Adrenal gland (tissue), 9 donors: ENCODE measurements at regions not wholly inside any gene's neighbourhood (a gene's known extent, or its start where the extent isn't known, plus 50 kb on each side); places are given as distances from the start of the nearest gene placed in this dataset.

Source experiments
- DNase-seq, 7 donors: peaks; one replicate each; pipeline ENCODE4 v3.0.0-alpha.2; 2019 to 2020
- H3K27ac ChIP-seq, 5 donors: fragments of 200-600 bp; sonication (generic) in 4 of 5; 1 replicate in 3 of 5; 2 replicates in 2 of 5; pipeline versions ENCODE4 v1.5.1 to v1.8.0; 2016 to 2020; ENCODE audit warnings: mild to moderate bottlenecking in 1 of 5
- H3K27me3 ChIP-seq: fragments of 200-600 bp; 2 replicates; pipeline ENCODE4 v1.8.0; 2021
- H3K36me3 ChIP-seq, 2 donors: fragments of 200-600 bp; replicated peaks in 1 of 2; 1 replicate in 1 of 2; 2 replicates in 1 of 2; pipeline versions ENCODE4 v1.5.1 to v1.8.0; 2018 to 2022
- H3K4me1 ChIP-seq, 2 donors: fragments of 200-600 bp; replicated peaks in 1 of 2; 1 replicate in 1 of 2; 2 replicates in 1 of 2; pipeline versions ENCODE4 v1.5.1 to v1.8.0; 2018 to 2021
- H3K4me3 ChIP-seq, 4 donors: fragments of 200-600 bp; sonication (generic) in 3 of 4; one replicate each; pipeline ENCODE4 v1.5.1; 2016 to 2018
- H3K9me3 ChIP-seq, 3 donors: fragments of 200-600 bp; sonication (generic) in 1 of 3; replicated peaks in 1 of 3; 1 replicate in 2 of 3; 2 replicates in 1 of 3; pipeline versions ENCODE4 v1.5.1 to v1.8.0; 2016 to 2021
- POLR2A ChIP-seq, 2 donors: fragments of 450-650 bp; IDR thresholded peaks; one replicate each; pipeline ENCODE4 v1.6.1; 2017; ENCODE audit warnings: antibody characterized with exemption in 2 of 2, mild to moderate bottlenecking in 2 of 2, moderate library complexity in 1 of 2
- WGBS, 4 donors: extraction: QIAGEN DNeasy Blood & Tissue Kit in 2 of 4; methylation state at CpG; one replicate each; pipeline versions ENCODE4 v1.1.5 to v1.1.7; 2013 to 2017; 5-methylcytosine and 5-hydroxymethylcytosine counted together
- intact Hi-C, 2 donors: fragments of 100-400 bp; cut with DNase I; formaldehyde crosslinking; loops; one replicate each; pipeline versions ENCODE4 v1.14.1 to v1.15.0; 2022 to 2023
- TF ChIP-seq, protein P1 (sequence below), 6 experiments: fragments of 450-650 bp in 4 of 6; fragments of 200-600 bp in 2 of 6; sonication (generic) in 1 of 6; IDR thresholded peaks; 1 replicate in 5 of 6; 2 replicates in 1 of 6; pipeline versions ENCODE4 v1.5.1 to v1.8.0; 2016 to 2021; ENCODE audit warnings: antibody characterized with exemption in 6 of 6, mild to moderate bottlenecking in 2 of 6, moderate library complexity in 1 of 6
- donor health status: healthy with polysubstance abuse.
- donor health status: Bipolar disorder and iron deficiency.
- donor health status: DM: yes; HTN: yes; CAD: no.
- donor health status: DM: no; HTN: no; CAD: no.
- donor health status: DM: no; HTN: no; CAD: no.

DNA sequence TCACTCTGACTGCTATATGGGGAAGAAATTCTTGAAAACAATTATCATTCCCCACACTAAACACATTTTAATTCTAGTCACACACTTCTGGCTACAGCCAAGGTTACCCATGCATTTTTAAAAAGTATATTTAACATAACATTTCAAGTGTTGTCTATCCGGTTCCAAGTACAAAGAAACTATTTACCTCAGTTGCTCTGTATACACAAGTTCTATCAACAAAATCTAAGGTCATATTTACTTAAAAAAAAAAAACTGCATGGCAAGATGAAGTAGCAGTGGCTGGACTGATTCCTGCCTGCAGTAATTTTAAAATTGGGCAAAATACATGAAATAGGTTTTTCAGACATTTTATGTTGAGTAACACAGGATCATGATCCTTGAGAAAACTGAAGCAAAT, 155.9 kb upstream of the TOM1L1 start:
- WGBS, 4 donors: 69 to 82% (median 72%) methylated on average over 1 of the region's 1 CpG
- no peak overlapping the region for H3K27ac ChIP-seq
- no peaks in the 10 kb centered on the region for H3K4me1 ChIP-seq
- H3K9me3 ChIP-seq: no peaks in the 10 kb centered on the region
- TF ChIP-seq POLR2A (IDR thresholded peaks at IDR 0.05): no peak
- TF ChIP-seq, protein P1, sequence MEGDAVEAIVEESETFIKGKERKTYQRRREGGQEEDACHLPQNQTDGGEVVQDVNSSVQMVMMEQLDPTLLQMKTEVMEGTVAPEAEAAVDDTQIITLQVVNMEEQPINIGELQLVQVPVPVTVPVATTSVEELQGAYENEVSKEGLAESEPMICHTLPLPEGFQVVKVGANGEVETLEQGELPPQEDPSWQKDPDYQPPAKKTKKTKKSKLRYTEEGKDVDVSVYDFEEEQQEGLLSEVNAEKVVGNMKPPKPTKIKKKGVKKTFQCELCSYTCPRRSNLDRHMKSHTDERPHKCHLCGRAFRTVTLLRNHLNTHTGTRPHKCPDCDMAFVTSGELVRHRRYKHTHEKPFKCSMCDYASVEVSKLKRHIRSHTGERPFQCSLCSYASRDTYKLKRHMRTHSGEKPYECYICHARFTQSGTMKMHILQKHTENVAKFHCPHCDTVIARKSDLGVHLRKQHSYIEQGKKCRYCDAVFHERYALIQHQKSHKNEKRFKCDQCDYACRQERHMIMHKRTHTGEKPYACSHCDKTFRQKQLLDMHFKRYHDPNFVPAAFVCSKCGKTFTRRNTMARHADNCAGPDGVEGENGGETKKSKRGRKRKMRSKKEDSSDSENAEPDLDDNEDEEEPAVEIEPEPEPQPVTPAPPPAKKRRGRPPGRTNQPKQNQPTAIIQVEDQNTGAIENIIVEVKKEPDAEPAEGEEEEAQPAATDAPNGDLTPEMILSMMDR (IDR thresholded peaks at IDR 0.05): no peak
- no peaks in the 10 kb centered on the region for H3K27me3 ChIP-seq
- H3K36me3 ChIP-seq: no peaks in the 10 kb centered on the region
- DNase-seq: no peak
- intact Hi-C loops: no loop called here
- H3K4me3 ChIP-seq: no peak overlapping the region

DNA sequence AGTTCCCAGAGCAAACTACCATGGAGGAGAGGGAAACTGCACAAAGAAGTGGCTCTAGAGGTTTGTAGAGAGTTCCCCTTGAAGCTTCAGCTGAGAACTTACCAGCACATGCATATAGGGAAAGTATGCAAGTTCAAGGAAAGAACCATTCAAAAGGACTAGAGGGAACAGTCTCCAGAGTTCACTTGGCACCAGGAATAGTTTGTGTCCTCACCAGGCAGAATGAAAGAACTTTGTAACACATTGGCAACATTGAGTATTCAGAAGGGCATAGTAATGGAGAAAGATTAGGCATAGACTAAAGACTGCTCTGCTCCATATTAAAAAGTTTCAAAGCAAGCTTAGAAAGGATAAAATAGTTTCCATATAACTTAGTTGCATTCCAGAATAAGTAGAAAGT, 155.4 kb upstream of the TOM1L1 start:
- Histone ChIP-seq H3K36me3 (no peaks in the 10 kb centered on the region), H3K27me3 (no peaks in the 10 kb centered on the region), H3K4me1 (no peaks in the 10 kb centered on the region), H3K9me3 (no peaks in the 10 kb centered on the region), H3K4me3 (no peak overlapping the region), H3K27ac (no peak overlapping the region)
- no peak for TF ChIP-seq POLR2A (IDR thresholded peaks at IDR 0.05)
- DNase-seq: no peak
- intact Hi-C loops: no loop called here

DNA sequence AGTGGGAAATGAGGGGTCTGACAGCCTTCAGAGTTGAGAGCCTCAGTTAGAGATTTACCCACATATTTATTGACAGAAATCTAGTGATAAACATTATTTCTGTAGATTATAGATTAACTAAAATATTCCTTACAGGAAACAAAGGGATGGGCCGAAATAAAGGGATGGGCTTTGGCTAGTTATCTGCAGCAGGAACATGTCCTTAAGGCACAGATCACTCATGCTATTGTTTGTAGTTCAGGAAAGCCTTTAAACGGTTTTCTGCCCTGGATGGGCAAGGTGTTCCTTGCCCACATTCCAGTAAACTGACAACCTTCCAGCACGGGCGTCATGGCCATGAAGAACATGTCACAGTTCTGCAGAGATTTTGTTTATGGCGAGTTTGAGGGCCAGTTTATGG, 154.8 kb upstream of the TOM1L1 start:
- no peak for TF ChIP-seq POLR2A (IDR thresholded peaks at IDR 0.05)
- TF ChIP-seq, protein P1 (IDR thresholded peaks at IDR 0.05): no peak
- intact Hi-C loops: no loop called here
- no peak for DNase-seq
- no peak overlapping the region for H3K27ac ChIP-seq
- H3K4me3 ChIP-seq: no peak overlapping the region
- no peaks in the 10 kb centered on the region for H3K4me1 ChIP-seq
- H3K36me3 ChIP-seq: no peaks in the 10 kb centered on the region
- no peaks in the 10 kb centered on the region for H3K27me3 ChIP-seq
- WGBS, 4 donors: 64 to 80% (median 70%) methylated on average over 5 of the region's 5 CpGs
- H3K9me3 ChIP-seq: no peaks in the 10 kb centered on the region

DNA sequence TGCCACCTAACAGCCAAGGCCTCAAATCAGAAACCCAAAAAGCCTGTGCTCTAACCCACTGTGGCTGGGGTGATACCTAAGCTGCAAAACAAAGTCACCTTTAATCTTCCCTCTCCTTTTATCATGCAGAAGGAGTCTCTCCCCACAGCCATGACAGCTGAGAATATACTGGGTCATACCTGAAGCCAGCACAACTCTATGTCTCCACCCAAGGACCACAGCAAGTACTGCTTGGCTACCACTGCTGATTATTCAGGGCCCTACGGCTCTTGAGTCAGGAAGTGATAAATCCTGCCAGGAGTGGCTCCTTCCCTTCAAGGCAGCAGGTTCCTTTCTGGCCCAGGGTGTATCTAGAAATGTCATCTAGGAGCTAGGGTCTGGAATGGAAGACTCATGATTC, 151.5 kb upstream of the TOM1L1 start:
- H3K4me3 ChIP-seq: no peak overlapping the region
- H3K27me3 ChIP-seq: no peaks in the 10 kb centered on the region
- intact Hi-C loops: no loop called here
- H3K27ac ChIP-seq: no peak overlapping the region
- no peaks in the 10 kb centered on the region for H3K4me1 ChIP-seq
- H3K9me3 ChIP-seq: no peaks in the 10 kb centered on the region
- H3K36me3 ChIP-seq: no peaks in the 10 kb centered on the region
- DNase-seq: no peak
- TF ChIP-seq, protein P1 (IDR thresholded peaks at IDR 0.05): no peak
- TF ChIP-seq POLR2A (IDR thresholded peaks at IDR 0.05): no peak
- 11 to 30% (median 20%) methylated on average over 1 of the region's 1 CpG for WGBS, 4 donors

DNA sequence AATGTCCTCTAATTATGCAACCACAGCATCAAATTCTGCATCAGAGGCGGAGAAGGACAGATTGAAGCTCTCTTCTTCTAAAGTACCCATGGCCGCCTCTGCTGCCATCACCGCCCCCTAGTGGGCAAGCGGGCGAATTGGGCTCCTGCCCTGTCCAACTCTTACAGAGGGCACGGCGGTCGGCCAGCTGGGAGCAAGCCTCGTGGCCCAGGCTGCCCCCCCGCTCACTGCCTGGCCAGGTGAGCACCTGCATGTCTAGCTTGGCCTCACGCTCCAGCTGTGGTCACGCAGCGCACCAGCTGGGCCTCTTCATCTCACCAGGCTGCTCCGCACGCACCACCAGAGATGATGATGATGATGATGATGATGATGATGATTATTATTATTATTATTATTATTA, 146.1 kb upstream of the TOM1L1 start:
- intact Hi-C loops: no loop called here
- no peaks in the 10 kb centered on the region for H3K9me3 ChIP-seq
- no peak overlapping the region for H3K27ac ChIP-seq
- H3K4me3 ChIP-seq: no peak overlapping the region
- H3K4me1 ChIP-seq: no peaks in the 10 kb centered on the region
- WGBS, 4 donors: 81 to 86% (median 84%) methylated on average over 9 to 15 of the region's 15 CpGs
- no peaks in the 10 kb centered on the region for H3K36me3 ChIP-seq
- TF ChIP-seq, protein P1 (IDR thresholded peaks at IDR 0.05): peak in 2 of 6 experiments; percentile 5 to 11
- no peak for TF ChIP-seq POLR2A (IDR thresholded peaks at IDR 0.05)
- DNase-seq: no peak
- no peaks in the 10 kb centered on the region for H3K27me3 ChIP-seq
